Thoracic aorta (tissue), 2 donors: ENCODE measurements at regions not wholly inside any gene's neighbourhood (a gene's known extent, or its start where the extent isn't known, plus 50 kb on each side); places are given as distances from the start of the nearest gene placed in this dataset.

ENCODE experiments used
- ATAC-seq: fragments of 150-250 bp; one replicate; pipeline ENCODE4 v1.8.0; 2017; ENCODE audit warnings: low read depth; ENCODE audit not compliant: insufficient number of reproducible peaks, low FRiP score
- DNase-seq: peaks from one replicate; pipeline ENCODE4 v3.0.0-alpha.2; 2020; ENCODE audit warnings: low spot score
- H3K27ac ChIP-seq, 2 donors: fragments of 200-600 bp; sonication (generic); 1 replicate in 1 of 2; 2 replicates in 1 of 2; pipeline ENCODE4 v1.5.1; 2016; ENCODE audit warnings: mild to moderate bottlenecking in 2 of 2, moderate library complexity in 2 of 2
- H3K27me3 ChIP-seq: fragments of 200-600 bp; sonication (generic); replicated peaks from 2 replicates; pipeline ENCODE4 v1.6.0; 2016; ENCODE audit warnings: mild to moderate bottlenecking; ENCODE audit not compliant: insufficient read depth
- H3K36me3 ChIP-seq: fragments of 200-600 bp; sonication (generic); one replicate; pipeline ENCODE4 v1.5.1; 2016
- H3K4me1 ChIP-seq, 2 donors: fragments of 200-600 bp; sonication (generic); 1 replicate in 1 of 2; 2 replicates in 1 of 2; pipeline versions ENCODE4 v1.5.1 to v1.6.0; 2016; ENCODE audit warnings: low read depth in 2 of 2, mild to moderate bottlenecking in 1 of 2; ENCODE audit not compliant: control insufficient read depth in 1 of 2
- H3K4me3 ChIP-seq: fragments of 200-600 bp; sonication (generic); 2 replicates; pipeline ENCODE4 v1.5.1; 2016; ENCODE audit warnings: mild to moderate bottlenecking
- H3K9me3 ChIP-seq: fragments of 200-600 bp; sonication (generic); 2 replicates; pipeline ENCODE4 v1.5.1; 2016
- TF ChIP-seq, protein P1 (sequence below): fragments of 200-600 bp; sonication (generic); IDR thresholded peaks from one replicate; pipeline ENCODE4 v1.5.1; 2019; ENCODE audit warnings: antibody characterized with exemption

DNA sequence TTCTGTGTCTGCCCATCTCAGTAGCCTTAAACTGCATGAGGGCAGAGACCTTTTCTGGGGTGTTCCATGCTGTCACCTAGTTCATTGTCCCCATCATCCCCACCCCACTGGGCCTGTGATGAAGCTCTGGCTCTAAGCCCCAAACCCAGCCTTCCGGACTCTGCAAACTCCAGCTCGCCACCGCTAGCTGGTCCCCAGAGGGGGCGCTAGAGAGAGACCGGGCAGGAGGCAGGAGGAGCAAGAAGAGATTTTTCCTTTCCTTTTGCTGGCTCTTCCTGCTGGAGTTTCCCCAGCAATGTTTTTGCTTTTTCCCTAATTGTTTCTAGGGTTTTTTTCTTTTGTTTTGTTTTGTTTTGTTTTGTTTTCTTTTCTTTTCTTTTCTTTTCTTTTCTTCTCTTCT, 234.4 kb downstream of the TEX36 start:
- Histone ChIP-seq H3K4me1 (peaks cover 0 to 5% of the 10 kb centered on the region in 2 donors), H3K27me3 (no peaks in the 10 kb centered on the region), H3K9me3 (no peaks in the 10 kb centered on the region), H3K36me3 (no peaks in the 10 kb centered on the region), H3K27ac (no peak overlapping the region), H3K4me3 (no peak overlapping the region)
- TF ChIP-seq, protein P1, sequence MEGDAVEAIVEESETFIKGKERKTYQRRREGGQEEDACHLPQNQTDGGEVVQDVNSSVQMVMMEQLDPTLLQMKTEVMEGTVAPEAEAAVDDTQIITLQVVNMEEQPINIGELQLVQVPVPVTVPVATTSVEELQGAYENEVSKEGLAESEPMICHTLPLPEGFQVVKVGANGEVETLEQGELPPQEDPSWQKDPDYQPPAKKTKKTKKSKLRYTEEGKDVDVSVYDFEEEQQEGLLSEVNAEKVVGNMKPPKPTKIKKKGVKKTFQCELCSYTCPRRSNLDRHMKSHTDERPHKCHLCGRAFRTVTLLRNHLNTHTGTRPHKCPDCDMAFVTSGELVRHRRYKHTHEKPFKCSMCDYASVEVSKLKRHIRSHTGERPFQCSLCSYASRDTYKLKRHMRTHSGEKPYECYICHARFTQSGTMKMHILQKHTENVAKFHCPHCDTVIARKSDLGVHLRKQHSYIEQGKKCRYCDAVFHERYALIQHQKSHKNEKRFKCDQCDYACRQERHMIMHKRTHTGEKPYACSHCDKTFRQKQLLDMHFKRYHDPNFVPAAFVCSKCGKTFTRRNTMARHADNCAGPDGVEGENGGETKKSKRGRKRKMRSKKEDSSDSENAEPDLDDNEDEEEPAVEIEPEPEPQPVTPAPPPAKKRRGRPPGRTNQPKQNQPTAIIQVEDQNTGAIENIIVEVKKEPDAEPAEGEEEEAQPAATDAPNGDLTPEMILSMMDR, result no peak
- no peak for DNase-seq
- no peak for ATAC-seq

DNA sequence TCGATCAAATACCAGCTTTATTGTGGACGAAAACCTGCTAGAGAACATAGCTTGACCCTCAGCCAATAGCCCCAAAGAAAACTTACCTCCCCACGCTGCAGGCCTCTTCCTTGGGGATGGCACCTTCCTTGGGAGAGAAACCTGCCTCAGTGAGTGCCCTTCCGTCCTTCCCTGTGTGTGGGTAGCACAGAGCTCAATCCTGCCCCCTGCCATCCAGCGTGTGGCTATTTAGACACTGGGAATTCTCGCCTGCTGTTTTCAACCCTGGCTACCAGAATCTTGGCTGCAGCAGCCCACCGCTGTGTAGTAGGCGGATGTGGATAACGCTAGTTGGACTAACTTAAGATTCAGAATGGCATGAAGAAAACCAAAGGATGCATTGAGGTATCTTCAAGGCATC, 238.2 kb downstream of the TEX36 start:
- DNase-seq, result no peak
- Histone ChIP-seq H3K4me3 (no peak overlapping the region), H3K4me1 (no peaks in the 10 kb centered on the region), H3K36me3 (no peaks in the 10 kb centered on the region), H3K27me3 (no peaks in the 10 kb centered on the region), H3K27ac (no peak overlapping the region), H3K9me3 (no peaks in the 10 kb centered on the region)
- TF ChIP-seq, protein P1, result no peak
- no peak for ATAC-seq

DNA sequence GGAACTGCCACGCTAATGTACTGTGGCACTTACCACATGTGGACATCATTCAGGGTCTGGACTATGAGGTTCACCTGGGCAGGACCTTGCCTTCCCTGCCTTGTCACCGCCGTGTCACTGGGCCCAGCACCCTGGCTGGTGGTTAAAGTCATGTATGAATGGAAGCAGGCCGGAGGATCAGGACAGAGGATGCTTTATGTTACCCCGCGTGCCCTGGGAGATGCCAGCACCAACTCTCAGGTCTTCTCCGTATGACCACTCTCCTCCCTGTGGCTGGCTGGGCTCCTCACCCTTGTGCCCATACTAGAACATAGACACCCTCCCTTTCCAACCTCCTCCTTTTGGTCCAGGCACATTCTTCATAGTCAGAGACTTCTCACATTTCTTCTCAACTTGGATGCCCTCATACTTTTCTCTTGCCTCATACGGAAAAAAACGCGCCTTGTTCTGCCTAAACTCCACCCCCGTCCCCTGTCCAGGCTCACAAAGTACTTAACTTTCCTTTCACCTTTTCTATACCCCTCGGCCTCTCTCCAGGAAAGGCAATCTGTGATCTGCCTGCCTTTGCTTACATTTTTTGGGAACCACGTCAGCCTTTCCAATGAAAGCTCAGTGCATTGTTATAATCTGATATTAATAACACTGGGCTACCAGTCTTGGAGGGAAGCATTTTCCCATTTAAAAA, 240.0 kb downstream of the TEX36 start:
- Histone ChIP-seq H3K27ac (no peak overlapping the region), H3K36me3 (no peaks in the 10 kb centered on the region), H3K9me3 (no peaks in the 10 kb centered on the region), H3K27me3 (no peaks in the 10 kb centered on the region), H3K4me1 (no peaks in the 10 kb centered on the region), H3K4me3 (no peak overlapping the region)
- DNase-seq (no peak), ATAC-seq (no peak)
- TF ChIP-seq, protein P1, result no peak

DNA sequence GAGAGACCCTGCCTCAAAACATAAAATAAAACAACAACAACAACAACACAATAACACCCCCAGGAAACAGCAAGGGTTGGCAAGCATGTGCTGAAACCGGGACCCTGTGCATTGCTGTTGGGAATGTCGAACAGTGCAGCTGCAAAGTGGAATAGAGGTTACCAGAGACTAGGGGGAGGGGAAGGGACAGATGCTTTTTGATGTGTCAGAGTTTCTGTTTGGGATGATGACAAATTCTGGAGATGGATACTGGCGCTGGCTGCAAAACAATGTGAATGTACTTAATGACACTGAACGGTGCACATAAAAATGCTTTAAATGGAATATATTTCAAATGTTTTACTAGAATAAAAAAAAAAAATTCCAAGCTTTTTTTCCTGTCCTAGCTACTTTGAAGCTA, 241.8 kb downstream of the TEX36 start:
- Histone ChIP-seq H3K27me3 (no peaks in the 10 kb centered on the region), H3K4me3 (no peak overlapping the region), H3K9me3 (no peaks in the 10 kb centered on the region), H3K4me1 (no peaks in the 10 kb centered on the region), H3K27ac (no peak overlapping the region), H3K36me3 (no peaks in the 10 kb centered on the region)
- DNase-seq (no peak), ATAC-seq (no peak)
- TF ChIP-seq, protein P1, result no peak

DNA sequence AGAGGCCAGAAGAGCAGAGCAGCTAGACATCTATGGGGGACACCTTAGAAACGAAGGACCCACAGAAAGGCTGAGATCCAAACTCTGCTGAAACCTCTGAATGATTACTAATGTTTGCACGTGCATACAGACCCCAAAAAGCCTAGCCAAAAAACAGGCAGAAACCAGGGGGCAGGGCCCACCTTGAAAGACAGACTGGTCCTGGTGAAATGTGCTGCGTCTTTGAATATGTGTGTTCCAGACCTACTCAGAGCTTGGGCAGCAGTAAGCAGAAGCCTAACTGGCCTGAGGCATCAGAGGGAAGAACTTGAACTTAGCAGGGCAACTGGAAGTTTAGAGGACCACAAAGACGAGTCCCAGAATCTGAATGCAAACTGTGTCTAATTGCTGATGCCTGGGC, 251.8 kb downstream of the TEX36 start:
- no peak for DNase-seq

More for the DNA sequence above, 251.8 kb downstream of the TEX36 start:
- Histone ChIP-seq H3K36me3 (no peaks in the 10 kb centered on the region), H3K27ac (no peak overlapping the region), H3K4me3 (no peak overlapping the region), H3K4me1 (no peaks in the 10 kb centered on the region), H3K9me3 (no peaks in the 10 kb centered on the region), H3K27me3 (no peaks in the 10 kb centered on the region)
- ATAC-seq, result no peak
- TF ChIP-seq, protein P1, result no peak
